Adrenal gland (tissue), 5 donors: ENCODE measurements at regions not wholly inside any gene's neighbourhood (a gene's known extent, or its start where the extent isn't known, plus 50 kb on each side); places are given as distances from the start of the nearest gene placed in this dataset.

Experiments used
- CTCF ChIP-seq, 6 experiments: fragments of 450-650 bp in 4 of 6; fragments of 200-600 bp in 2 of 6; sonication (generic) in 1 of 6; IDR thresholded peaks; 1 replicate in 5 of 6; 2 replicates in 1 of 6; pipeline versions ENCODE4 v1.5.1 to v1.8.0; 2016 to 2021; ENCODE audit warnings: antibody characterized with exemption in 6 of 6, mild to moderate bottlenecking in 2 of 6, moderate library complexity in 1 of 6
- POLR2A ChIP-seq, 2 donors: fragments of 450-650 bp; IDR thresholded peaks; one replicate each; pipeline ENCODE4 v1.6.1; 2017; ENCODE audit warnings: antibody characterized with exemption in 2 of 2, mild to moderate bottlenecking in 2 of 2, moderate library complexity in 1 of 2
- donor health status: DM: no; HTN: no; CAD: no.

- TF ChIP-seq CTCF (IDR thresholded peaks at IDR 0.05) = no peak
- no peak for TF ChIP-seq POLR2A (IDR thresholded peaks at IDR 0.05)
Observed at GRCh38 chr1:181192316-181192715, 103.8 kb downstream of the IER5 start.
